NCI-H1092 (cell line): ENCODE measurements at regions not wholly inside any gene's neighbourhood (a gene's known extent, or its start where the extent isn't known, plus 50 kb on each side); places are given as distances from the start of the nearest gene placed in this dataset.

Experiments
- DNase-seq: peaks from one replicate; lab custom pipeline; 2025; lab: John Stamatoyannopoulos, UW

DNA sequence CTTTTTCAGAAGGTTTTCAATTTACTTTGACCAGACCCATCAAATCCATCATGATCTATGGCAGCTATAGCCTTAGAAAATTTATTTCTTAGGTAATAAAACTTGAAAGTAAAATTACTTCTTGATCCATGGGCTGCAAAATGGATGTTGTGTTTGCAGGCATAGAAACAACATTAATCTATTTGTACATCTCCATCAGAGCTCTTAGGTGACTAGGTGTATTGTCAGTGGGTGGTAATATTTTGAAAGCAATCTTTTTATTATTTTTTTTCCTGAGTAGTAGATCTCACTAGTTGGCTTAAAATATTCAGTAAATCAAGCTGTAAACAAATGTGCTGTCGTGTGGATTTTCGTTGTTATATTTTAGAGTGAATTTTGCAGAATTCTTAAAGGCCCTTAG, 710.0 kb downstream of the SLITRK6 start:
- no peak for DNase-seq

DNA sequence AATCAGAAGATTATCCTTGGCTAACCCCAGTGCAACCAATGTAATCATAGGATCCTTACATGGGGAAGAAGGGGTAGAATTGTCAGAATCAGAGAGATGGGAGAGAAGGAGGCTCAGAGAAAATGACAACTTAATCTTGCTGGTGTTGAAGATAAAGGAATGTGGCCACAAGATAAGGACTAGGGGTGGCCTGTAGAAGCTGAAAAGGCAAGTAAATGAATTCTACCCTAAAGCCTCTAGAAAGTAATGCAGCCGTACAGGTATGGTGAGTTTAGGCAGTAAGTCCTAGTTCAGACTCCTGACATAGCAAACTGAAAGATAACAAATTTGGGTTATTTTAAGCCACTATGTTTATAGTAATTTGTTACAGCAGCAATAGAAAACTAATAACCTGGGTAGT, 718.5 kb downstream of the SLITRK6 start:
- no peak for DNase-seq

DNA sequence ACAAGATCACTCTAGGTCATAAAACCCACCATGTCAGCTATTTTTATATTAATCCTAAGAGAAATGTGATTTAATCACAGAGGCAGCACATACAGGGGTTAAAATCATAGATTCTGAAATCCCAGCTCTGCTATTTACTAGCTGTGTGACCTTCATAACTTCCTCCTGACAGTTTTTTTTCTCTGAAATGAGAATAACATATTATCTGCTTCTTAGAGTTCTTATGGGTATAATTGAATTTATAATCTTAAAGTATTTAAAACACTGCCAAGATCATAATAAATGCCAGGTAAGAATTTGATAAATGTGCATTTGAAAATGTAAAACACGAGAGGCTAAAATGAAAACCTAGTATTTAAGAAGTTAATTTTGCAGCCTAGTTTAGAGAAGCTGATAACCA, 722.9 kb downstream of the SLITRK6 start:
- no peak for DNase-seq

DNA sequence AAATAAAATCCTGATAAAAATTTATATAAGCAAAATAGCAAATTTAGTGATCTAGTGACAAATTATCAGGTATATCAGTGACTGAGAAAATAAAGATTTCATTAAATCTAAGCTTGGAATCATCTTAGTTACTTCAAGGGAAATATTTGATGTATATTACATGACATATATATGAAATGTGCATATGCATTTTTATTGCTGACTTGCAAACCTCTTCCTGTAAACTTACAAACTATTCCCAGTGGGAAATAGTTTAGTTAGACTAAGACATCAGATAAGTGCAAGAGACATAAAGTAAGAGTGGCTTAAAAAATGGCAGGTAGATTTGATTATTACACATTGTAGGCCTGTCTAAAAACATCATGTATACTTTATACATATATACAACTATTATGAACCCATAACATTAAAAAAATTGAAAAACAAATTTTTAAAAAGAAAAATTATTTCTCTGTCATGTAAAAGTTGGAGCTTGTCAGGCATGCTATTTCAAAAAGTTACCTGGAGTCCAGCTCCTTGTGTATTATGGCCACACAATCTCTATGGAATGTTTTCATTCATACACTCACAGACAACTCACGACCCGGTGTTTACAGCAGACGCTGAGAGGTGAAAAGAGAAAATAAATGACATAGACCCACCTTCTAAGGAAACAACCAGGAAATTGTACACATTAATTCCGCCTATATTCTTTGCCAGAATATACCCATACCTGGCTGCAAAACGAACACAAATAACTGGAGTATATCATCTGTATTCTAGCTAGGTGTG, 724.5 kb downstream of the SLITRK6 start:
- no peak for DNase-seq

DNA sequence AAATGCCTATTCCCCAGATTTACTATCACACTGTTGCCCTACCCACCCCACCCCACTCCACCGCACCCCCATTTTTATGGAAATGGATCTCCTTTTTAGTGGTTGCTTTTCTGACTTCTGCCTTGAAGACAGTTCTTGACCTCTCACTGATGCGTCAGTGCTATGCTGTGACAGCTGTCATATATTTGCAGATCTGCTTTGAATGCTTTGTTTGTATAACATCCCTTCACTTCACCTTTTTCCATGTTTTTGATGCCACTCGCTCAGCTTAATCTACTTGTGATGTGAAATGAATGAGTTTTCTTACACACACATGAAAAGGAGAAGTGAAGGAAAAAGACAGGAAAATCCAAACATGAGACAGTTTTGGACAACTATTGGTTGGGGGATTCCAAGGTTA, 731.0 kb downstream of the SLITRK6 start:
- no peak for DNase-seq

DNA sequence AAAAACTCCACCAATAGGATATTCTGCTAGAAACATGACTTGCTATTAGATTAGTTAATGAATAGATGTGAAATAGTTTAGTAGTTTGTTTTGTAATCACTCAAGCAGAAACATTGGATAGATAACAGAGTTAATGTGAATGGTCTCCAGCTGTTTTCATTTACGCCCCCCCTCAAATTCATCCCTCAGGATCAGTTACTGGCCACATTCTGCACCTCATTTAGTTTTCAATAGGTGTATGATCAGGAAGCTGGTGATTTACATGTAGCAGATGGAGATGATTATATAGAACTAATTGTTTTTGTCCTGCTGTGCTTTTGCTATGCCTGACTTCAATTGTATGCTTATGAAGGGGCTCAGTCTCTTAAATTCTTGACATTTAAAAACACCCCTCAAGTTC, 759.0 kb downstream of the SLITRK6 start:
- no peak for DNase-seq

DNA sequence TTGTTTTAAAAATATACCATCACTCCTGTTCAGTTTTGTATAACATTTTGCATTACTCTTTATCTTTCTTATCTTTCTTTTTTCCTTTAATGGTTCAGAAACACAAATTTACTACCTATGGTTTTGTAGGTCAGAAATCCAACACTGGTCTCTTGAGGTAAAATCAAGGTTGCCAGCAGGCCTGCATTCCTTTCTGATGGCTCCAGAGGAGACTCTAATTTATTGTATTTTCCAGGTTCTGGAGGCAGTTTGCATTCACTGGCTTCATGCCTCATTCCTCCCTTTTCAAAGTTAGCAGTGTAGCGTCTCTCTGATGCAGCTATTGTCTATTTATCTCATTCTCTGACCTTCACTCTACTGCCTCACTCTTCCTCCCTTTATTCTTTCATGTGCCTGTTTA, 767.4 kb downstream of the SLITRK6 start:
- no peak for DNase-seq

DNA sequence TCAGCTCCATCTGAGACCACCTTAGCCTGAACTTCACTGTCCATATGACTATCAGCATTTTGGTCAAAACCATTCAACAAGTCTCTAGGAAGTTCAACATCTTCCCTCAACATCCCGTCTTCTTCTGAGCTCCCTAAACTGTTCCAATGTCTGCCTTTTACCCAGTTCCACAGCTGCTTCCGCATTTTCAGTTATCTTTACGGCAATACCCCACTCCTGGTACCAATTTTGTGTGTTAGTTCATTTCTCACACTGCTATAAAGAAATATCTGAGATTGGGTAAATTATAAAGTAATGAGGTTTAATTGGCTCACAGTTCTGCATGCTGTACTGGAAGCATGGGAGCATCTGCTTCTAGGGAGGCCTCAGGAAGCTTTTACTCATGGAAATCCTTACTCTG, 771.2 kb downstream of the SLITRK6 start:
- DNase-seq, result no peak

DNA sequence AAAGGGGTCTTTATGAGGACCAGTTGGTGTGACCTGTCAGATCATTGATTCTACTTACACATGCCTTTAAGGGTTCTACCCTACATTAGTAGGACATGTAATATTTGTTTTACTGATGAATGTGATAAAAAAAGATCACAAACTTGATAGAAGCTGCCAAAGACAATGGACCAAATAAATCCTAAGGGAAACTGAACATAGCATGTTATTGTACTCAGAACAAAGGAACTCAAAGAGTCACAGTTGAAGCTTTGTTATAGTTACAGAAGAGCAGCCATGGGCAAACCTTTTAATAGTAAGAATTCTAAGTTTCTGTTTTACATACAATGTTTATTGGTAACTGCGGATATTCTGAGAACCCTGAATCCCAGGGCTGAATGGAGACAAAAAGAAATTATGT, 780.1 kb downstream of the SLITRK6 start:
- no peak for DNase-seq

DNA sequence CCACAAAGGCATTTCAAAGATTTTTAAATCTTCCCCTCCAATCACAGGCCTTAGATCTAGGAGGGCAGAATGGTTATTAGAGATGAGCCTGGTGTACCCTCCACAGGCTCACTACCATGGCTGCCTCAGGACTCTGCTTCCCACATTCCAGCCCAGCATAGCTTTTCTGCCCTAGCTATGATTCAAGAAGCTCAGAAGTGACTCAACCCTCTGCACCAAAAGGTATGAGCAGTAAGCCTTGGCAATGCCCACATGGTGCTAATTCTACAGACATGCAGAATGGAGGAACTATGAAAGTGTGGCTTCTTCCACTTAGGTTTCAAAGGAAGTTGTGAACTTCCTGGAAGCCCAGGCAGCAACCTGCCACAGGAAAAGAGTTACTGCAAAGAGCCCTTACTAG, 786.2 kb downstream of the SLITRK6 start:
- DNase-seq, result no peak

DNA sequence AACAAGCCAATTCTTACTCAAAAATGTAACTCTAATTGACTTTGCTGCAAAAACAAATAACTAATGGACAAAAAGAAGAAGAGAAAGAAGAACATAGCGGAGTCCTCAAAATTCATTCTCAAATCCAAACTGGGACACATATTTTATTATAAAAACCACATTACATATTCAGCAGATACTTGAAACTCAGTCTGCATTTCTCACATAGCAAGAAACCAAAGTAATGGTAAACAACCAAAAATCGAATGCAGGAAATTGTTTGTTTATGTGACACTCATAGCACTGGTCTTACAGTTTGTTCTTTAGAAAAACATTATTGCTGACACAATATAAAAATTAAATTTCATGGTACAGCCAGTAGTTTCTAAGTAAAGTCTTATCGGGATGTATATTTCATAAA, 789.8 kb downstream of the SLITRK6 start:
- no peak for DNase-seq

DNA sequence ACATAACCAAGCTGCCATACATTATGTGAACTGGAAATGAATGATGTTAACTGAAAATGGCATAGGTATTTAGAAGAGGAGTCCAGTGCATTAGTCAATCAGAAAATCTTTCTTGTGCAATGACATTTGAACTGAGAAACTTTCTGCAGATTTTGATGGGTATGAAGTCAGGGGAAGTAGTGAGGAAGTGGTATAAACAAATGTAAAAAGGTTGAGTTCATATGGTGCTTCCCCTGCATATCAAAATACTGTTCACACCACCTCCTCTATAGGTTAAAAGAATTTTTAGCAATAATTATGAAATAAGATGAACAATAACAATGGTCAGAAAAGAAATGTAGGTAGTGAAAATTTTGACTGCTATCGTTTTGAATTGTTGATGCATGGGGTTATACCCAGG, 800.0 kb downstream of the SLITRK6 start:
- DNase-seq, result no peak

DNA sequence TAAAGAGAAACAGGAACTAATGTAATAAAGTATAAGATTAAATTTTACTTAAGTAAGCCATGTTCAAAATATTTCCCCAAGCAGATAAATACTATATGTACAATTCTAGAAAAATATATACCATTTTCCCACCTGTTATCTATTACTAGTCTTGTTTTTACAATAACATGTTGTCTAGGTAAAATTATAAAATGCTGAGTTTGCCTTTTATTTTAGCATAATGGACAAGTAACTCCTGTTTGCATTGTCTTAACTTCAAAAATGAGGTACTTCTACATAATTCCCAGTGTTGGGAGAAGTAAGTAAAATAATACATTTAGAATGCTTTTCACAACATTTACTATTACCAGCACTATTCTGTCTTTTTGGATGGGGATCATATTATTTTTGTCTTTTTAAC, 800.5 kb downstream of the SLITRK6 start:
- no peak for DNase-seq

DNA sequence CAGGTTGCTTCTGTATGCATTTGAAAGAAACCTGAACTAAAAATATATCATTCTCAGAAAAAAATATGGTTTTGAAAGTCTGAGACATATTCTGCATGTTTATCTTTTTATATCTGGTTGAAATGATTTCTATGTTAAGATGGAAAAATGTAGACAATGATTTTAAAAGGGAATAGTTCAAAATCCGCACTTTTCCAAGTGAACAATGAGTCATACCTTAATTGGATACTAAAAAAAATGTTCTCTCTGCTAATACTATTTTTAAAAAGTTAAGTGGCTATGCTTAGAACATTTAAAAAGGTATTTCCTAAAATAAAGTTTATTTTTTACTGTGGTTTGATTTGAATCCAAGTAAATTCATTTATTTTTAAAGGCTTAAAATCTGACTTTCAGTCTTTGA, 801.4 kb downstream of the SLITRK6 start:
- no peak for DNase-seq

DNA sequence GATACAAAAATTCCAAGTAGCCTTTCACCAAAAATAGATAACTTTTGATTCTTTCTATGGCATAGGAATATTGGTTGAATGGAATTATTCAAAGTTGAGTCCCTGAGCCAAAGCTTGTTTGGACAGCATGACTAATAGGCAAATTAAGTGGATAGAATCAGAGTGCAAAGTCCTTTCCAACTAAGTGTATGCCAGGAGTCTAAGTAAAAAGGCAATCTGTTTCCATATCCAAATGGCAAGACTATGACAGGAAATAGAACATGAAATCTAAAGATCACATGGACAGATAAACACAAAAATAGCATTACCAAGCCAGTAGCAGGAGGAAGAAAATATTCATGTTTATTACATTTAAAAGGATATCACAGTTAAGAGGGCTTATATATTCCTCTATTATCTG, 804.6 kb downstream of the SLITRK6 start:
- DNase-seq, result no peak

DNA sequence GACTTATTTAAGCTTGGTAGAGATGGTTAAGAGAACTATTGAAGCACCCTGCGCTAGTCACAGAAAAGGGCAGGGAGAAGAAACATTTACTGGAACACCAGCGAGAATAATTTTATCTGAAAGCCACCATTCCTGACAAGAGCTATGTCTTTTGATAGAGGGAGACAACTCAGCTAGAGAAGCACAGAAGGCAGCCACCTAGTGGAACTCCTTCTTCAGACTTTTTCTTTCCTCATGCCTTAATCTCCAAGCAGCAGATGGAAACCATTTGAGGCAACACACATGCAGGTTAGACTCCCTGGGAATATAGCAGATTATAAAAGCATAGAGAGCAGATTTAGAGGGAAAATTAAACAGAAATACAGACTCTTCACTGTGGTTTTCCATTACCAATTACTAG, 813.4 kb downstream of the SLITRK6 start:
- DNase-seq, result no peak

DNA sequence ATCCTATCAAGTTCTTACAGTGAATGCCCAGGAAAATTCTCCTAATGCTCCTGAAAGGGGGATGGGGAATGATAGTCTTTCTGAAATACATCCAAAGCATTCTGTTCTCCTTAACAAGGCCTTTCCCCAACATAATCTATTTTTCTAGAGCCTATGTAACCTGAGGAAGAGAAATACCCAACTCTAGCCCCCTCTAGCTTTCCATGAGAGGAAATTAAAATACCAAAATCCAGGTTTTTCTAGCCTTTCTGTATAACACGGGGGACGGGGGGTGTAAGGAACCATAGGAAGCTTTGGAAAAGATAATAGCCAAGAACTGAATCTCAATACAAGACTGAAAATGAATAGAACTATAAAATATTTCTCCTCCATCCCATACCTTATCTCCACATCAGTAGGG, 815.9 kb downstream of the SLITRK6 start:
- no peak for DNase-seq

DNA sequence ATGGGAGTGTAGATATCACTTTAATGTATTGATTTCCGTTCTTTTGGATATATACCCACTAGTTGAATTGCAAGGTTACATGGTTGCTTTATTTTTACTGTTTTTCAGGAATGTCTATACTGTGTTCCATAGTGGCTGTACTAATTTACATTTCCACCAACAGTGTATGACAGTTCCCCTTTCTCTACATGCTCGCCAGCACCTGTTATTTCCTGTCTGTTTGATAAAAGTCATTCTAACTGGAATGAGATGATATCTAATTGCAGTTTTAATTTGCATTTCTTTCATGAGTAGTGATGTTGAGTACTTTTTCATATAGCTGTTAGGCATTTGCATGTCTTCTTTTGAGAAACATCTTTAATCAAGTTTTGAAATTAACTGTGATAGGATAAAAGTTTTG, 818.6 kb downstream of the SLITRK6 start:
- DNase-seq, result no peak

DNA sequence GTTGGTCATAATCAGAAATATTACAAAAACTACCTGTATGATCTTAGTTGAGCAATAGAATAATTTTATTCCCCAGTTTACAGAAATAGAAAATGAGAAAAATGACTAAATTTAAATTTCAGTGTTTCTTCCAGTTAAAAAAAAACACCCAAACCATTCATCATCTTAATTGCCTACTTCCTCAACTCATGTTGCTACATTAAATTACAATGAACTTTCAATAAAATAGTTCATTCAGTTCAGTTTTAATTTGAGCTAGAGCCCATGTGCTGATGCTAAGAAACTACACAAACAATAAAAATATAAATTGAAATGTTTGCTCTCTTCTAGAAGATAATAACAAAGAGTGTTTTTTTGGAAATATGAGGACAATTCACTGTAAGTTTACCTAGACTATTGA, 820.4 kb downstream of the SLITRK6 start:
- no peak for DNase-seq

DNA sequence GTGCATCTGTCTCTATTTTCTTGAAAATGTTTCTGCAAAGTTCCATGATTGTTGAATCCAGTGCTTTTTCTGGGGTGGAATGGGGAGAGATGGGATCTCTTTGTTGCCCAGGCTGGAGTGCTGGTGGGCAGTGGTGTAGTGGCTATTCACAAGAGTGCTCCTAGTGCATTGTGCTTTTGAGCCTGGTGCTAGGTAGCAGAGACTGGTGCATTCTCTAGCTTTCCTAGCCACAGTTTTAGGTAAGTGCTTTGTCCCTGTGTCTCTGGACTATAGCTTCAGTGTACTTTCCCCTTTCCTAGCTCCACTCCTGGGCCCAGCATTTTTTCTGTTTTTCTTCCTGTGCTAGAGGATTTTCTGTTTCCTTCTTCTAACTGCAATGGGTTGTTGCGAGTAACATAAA, 825.6 kb downstream of the SLITRK6 start:
- DNase-seq, result no peak

DNA sequence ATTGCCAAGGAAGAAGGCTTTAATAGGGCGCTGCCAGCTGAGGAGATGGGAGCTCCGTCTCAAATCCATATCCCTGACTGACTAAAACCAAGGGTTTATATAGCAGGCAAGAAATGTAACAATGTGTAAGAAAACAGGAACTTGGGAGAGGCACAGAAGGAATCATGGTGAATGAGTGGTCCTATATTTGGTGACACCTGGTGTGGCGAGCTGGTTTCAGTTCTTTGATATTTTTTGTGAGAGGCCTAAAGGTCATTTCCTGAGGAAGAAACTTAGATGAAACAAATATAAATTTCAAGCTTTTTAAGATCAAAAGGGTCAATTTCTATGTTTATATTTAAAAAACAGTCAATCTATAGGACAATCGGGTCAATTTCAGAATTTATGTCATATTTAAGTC, 826.3 kb downstream of the SLITRK6 start:
- DNase-seq, result no peak

DNA sequence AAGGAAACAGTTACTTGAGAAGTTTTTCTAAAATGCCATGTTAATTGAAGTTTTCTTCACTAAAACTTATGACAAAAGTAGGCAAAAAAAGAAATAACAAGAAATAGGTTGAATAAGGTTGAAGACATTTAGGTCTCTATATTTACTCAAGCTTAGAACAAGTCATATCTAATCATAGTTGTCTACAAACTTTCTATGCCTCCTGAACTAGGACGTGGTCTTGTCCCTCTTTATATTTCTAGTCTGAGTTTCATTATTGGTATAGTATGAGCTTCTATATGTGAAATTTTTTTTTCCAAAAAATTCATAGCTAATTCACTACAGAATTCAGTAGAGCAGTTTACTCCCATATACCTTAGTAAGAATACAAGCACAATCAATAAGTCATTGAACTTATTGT, 836.4 kb downstream of the SLITRK6 start:
- DNase-seq, result no peak

DNA sequence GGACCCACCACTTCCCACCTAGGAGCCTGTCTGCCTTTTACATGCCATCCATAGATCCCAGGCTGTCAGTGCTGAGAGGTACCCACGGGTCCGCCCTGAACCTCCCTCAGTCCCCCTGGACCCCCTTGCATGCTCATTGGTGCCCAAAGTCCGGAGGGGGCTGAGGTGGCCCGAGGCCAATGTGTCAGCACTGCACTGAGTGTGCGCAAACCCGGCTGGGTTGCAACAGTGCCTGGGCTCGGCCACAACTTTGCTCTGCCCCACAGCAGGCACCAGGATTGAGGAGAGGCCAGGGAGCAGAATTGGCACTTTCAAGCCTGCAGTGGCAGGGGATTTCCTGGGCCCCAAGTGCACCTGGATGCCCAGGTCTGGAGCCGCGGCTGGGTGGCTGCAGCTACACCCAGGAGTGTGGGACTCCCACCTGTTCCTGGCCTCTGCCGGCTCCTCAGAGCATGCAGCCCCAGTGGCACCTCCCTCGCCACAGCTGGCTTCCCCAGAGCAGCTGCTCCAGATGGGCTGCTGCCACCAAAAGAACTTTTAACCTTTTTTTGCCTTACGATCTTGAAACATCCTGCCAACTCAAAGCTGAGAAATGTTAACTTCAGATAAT, 837.0 kb downstream of the SLITRK6 start:
- no peak for DNase-seq

DNA sequence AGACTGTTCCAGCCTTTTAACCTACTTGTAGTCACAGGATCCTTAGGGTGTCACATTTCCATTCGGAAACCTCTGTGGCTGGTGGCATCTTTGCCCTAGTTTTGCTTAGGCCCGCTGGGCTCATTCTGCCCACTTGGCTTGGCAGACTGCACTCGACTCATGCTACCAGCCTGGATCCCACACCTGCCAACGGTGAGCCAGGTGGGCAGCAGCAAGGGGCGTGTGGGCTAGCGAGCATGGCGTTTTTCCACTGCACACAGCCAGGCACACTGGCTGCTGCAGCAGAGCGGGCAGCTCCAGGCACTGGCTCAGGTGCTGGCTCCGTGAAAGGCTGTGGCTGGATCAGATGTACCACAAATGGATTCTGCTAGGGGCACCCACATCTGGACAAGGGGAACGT, 838.2 kb downstream of the SLITRK6 start:
- DNase-seq, result no peak
